ENCODE measurements at regions not wholly inside any gene's neighbourhood (a gene's known extent, or its start where the extent isn't known, plus 50 kb on each side); places are given as distances from the start of the nearest gene placed in this dataset.

GRCh38 chr3:159112724-159113123, 310.9 kb downstream of the MFSD1 start:
- intact Hi-C loops (cut with micrococcal nuclease), result no loop called here
- Mint-ChIP-seq H3K4me1 (ENCODE audit: low read depth) (no peaks in the 10 kb centered on the region), H3K27ac (no peak overlapping the region), H3K9me3 (no peaks in the 10 kb centered on the region), H3K4me3 (no peak overlapping the region), H3K27me3 (no peaks in the 10 kb centered on the region), H3K36me3 (ENCODE audit: low read depth) (no peaks in the 10 kb centered on the region)
- POLR2A ChIA-PET, result no interaction called here
- ATAC-seq (no peak), DNase-seq (no peak)
- TF ChIP-seq CTCF (IDR thresholded peaks at IDR 0.05), result no peak
- CTCF ChIA-PET, result interaction anchor here (1.0 kb wide), 1 partner anchor 11 kb away, joined by 3 read pairs; no protein-coding TSS in a partner anchor

GRCh38 chr3:159113221-159113875, 311.5 kb downstream of the MFSD1 start:
- no peak for TF ChIP-seq CTCF (IDR thresholded peaks at IDR 0.05)
- CTCF ChIA-PET, result no interaction called here
- Mint-ChIP-seq H3K36me3 (ENCODE audit: low read depth) (no peaks in the 10 kb centered on the region), H3K4me3 (no peak overlapping the region), H3K27ac (no peak overlapping the region), H3K9me3 (no peaks in the 10 kb centered on the region), H3K4me1 (ENCODE audit: low read depth) (no peaks in the 10 kb centered on the region), H3K27me3 (no peaks in the 10 kb centered on the region)
- ATAC-seq (no peak), DNase-seq (no peak)
- intact Hi-C loops (cut with micrococcal nuclease), result no loop called here
- POLR2A ChIA-PET, result no interaction called here

- POLR2A ChIA-PET, result no interaction called here
- no peak overlapping the region for H3K27ac Mint-ChIP-seq
- no peak overlapping the region for H3K4me3 Mint-ChIP-seq
- CTCF ChIA-PET, result no interaction called here
- ATAC-seq (no peak), DNase-seq (no peak)
- H3K27me3 Mint-ChIP-seq, result no peaks in the 10 kb centered on the region
- intact Hi-C loops (cut with micrococcal nuclease), result no loop called here
- no peaks in the 10 kb centered on the region for H3K4me1 Mint-ChIP-seq (ENCODE audit: low read depth)
- H3K36me3 Mint-ChIP-seq (ENCODE audit: low read depth), result no peaks in the 10 kb centered on the region
- TF ChIP-seq CTCF (IDR thresholded peaks at IDR 0.05), result no peak
- no peaks in the 10 kb centered on the region for H3K9me3 Mint-ChIP-seq
Observed at GRCh38 chr3:159114582-159114981, 312.7 kb downstream of the MFSD1 start.

- no peaks in the 10 kb centered on the region for H3K36me3 Mint-ChIP-seq (ENCODE audit: low read depth)
- H3K27ac Mint-ChIP-seq, result no peak overlapping the region
- H3K4me1 Mint-ChIP-seq (ENCODE audit: low read depth), result no peaks in the 10 kb centered on the region
- no peak overlapping the region for H3K4me3 Mint-ChIP-seq
- ATAC-seq, result no peak
- H3K27me3 Mint-ChIP-seq, result peaks cover 2% of the 10 kb centered on the region
- intact Hi-C loops (cut with micrococcal nuclease), result no loop called here
- no peaks in the 10 kb centered on the region for H3K9me3 Mint-ChIP-seq
- no peak for TF ChIP-seq CTCF (IDR thresholded peaks at IDR 0.05)
- CTCF ChIA-PET, result interaction anchor here (1.3 kb wide), 1 partner anchor 12 kb away, joined by 3 read pairs; no protein-coding TSS in a partner anchor
- DNase-seq, result no peak
- POLR2A ChIA-PET, result no interaction called here
Observed at GRCh38 chr3:159123877-159124276, 322.0 kb downstream of the MFSD1 start.

- TF ChIP-seq CTCF (IDR thresholded peaks at IDR 0.05), result no peak
- CTCF ChIA-PET, result no interaction called here
- H3K27ac Mint-ChIP-seq, result no peak overlapping the region
- no peaks in the 10 kb centered on the region for H3K9me3 Mint-ChIP-seq
- H3K27me3 Mint-ChIP-seq, result peaks cover 3% of the 10 kb centered on the region
- no peak overlapping the region for H3K4me3 Mint-ChIP-seq
- POLR2A ChIA-PET, result no interaction called here
- H3K4me1 Mint-ChIP-seq (ENCODE audit: low read depth), result no peaks in the 10 kb centered on the region
- H3K36me3 Mint-ChIP-seq (ENCODE audit: low read depth), result no peaks in the 10 kb centered on the region
- no peak for DNase-seq
- ATAC-seq, result no peak
- intact Hi-C loops (cut with micrococcal nuclease), result no loop called here
Observed at GRCh38 chr3:159126261-159127020, 324.6 kb downstream of the MFSD1 start.
